ENCODE measurements at regions not wholly inside any gene's neighbourhood (a gene's known extent, or its start where the extent isn't known, plus 50 kb on each side); places are given as distances from the start of the nearest gene placed in this dataset.
A peak's percentile ranks its signal among the peaks of the same experiment; 100 is the strongest.
"Not testable (repeated sequence)": the region's sequence is repeated elsewhere in the genome, so short reads cannot be mapped to it uniquely, and the experiment has no call there.

DNA sequence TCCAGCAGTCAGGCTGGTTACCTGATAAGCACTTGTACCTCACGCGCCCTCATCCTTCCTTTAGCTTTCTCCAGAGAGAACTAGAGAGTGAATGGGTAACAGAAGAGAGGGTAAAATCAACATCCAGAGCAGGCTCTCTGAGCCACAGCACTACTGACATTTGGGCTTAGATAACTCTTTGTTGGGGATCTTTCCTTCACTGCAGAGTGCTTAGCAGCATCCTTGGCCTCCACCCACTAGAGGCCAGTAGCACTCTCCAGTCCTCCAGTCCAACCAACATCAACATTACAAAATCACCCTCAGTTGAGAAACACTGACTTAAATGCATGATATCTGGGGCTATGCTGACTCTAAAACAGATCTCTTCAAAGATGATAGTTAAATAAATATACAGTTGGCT is 220.7 kb downstream of the TACR3 start:
- H3K27ac ChIP-seq, result no peak overlapping the region
- TF ChIP-seq, protein P1, sequence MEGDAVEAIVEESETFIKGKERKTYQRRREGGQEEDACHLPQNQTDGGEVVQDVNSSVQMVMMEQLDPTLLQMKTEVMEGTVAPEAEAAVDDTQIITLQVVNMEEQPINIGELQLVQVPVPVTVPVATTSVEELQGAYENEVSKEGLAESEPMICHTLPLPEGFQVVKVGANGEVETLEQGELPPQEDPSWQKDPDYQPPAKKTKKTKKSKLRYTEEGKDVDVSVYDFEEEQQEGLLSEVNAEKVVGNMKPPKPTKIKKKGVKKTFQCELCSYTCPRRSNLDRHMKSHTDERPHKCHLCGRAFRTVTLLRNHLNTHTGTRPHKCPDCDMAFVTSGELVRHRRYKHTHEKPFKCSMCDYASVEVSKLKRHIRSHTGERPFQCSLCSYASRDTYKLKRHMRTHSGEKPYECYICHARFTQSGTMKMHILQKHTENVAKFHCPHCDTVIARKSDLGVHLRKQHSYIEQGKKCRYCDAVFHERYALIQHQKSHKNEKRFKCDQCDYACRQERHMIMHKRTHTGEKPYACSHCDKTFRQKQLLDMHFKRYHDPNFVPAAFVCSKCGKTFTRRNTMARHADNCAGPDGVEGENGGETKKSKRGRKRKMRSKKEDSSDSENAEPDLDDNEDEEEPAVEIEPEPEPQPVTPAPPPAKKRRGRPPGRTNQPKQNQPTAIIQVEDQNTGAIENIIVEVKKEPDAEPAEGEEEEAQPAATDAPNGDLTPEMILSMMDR (IDR thresholded peaks at IDR 0.05), result peak; percentile 26; the same call in 1 of the 2 replicates
- no peak for TF ChIP-seq ZFX (IDR thresholded peaks at IDR 0.05; ENCODE audit: borderline replicate concordance)

DNA sequence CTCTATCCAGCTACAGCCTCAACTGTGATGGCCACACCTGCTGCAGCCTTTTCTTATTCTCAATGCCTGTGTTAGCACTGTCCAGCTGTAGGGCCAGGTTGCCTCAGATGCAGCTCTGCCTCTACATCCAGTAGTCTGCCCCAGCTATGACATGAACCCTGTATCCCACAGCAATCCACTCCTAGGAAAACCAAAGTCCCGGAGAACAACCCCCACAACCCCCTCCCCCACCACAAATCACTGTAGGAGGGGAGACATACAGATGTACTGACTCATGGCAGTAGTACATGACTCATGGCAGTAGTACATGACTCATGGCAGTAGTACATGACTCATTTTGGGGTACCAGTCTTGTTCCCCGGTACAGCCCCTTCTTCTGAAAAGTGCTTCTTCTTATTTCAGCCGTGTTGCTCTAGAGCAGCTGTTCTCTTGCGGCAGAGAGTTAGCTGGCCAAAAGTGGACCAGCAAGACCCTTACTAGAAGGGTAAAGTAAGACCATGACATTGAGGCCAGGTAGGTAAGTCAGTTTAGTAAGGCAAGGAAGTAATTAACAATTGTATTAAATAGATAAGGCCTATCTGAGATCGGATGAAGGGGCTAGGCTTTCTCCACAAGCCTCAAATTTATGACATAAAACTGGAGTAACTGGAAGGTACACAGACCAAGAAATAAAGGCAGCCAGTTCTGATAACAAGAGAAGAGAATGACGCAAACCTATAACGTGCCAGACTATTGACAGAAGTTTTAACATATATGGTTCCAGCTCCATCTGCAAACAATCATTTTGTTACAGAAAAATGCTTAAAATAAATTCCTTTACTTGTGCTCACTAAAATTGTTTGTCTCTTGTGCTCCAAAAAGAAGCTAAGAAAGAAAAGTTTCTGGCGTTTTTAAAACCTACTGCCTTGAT is 221.4 kb downstream of the TACR3 start:
- H3K27ac ChIP-seq, result no peak overlapping the region

DNA sequence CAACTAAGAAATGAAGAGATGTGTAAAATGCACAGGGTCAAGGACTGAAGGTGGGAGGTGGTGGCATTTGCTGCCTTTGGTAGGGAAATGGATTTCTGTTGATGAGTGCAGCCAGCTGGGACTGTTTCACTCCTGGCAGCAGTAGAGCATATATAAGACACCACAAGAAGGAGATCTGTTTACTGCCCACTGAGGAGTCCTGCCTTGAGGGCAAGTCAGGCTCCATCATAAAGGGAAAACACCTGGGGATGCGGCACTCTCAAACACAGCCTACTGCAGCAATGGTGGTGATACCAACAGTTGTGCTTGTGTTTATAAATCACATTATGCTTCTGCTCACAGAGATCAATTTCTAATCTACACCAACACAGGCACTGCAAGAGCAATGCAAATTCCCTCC is 222.1 kb downstream of the TACR3 start:
- TF ChIP-seq, protein P1 (IDR thresholded peaks at IDR 0.05), result no peak
- TF ChIP-seq ZFX (IDR thresholded peaks at IDR 0.05; ENCODE audit: borderline replicate concordance), result no peak
- no peak overlapping the region for H3K27ac ChIP-seq

More for the DNA sequence above, 221.4 kb downstream of the TACR3 start:
- TF ChIP-seq, protein P1 (IDR thresholded peaks at IDR 0.05), result no peak
- TF ChIP-seq ZFX (IDR thresholded peaks at IDR 0.05; ENCODE audit: borderline replicate concordance), result no peak

DNA sequence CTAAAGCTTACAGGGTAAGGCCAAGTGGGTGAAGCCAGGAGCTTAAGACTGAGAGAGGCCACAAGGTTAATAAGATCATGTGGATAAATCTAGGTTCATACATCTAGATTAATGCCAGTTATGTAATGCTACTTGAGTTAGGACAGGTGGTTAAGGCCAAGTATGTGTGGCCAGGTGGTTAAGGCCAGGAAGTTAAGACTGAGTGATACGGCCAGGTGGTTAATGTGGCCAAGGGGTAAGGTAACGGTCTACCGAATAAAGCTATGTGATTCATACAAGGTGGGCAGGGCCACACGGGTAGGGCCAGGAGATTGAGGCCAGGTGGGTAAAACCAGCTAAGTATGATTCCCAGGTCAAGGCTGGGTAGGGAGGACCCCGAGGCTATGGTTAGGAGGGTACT is 223.0 kb downstream of the TACR3 start:
- no peak overlapping the region for H3K27ac ChIP-seq
- TF ChIP-seq, protein P1 (IDR thresholded peaks at IDR 0.05), result no peak
- TF ChIP-seq ZFX (IDR thresholded peaks at IDR 0.05; ENCODE audit: borderline replicate concordance), result no peak

DNA sequence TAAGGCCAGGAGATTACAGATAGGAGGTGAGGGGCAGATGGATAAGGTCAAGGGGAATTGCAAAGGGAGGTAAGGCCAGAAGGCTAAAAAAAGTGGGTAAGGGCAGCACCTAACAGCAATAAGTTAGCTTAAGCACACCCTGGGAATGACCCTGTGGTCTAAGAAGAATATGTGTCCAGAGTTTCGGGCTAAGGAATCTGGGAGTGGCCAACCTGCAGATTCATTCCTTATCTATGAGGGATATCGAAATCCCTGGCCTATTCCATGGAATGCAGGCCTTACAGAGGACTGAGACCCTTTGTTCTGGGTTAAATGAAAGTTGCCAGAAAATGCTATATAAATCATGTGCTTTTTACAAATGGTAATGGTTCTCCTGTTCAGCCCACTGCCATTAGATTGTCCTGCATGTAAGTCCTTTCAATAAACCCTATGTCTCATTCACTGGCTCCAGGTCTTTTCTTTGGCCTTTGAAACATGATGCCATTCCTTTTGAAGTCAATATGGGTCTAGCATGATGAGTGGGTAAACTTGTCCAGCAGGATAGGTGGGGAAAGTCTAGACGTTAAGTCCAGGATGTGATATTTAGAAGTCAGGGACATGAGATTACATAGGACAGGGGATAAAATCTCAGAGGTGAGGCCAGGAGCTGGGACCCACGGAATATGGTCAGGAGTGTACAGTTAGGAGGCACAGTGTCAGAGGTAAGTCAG is 226.2 kb downstream of the TACR3 start:
- TF ChIP-seq ZFX (IDR thresholded peaks at IDR 0.05; ENCODE audit: borderline replicate concordance), result no peak
- TF ChIP-seq, protein P1 (IDR thresholded peaks at IDR 0.05), result no peak
- H3K27ac ChIP-seq, result peak overlapping the region; percentile 10; the same call in 1 of the 2 replicates

DNA sequence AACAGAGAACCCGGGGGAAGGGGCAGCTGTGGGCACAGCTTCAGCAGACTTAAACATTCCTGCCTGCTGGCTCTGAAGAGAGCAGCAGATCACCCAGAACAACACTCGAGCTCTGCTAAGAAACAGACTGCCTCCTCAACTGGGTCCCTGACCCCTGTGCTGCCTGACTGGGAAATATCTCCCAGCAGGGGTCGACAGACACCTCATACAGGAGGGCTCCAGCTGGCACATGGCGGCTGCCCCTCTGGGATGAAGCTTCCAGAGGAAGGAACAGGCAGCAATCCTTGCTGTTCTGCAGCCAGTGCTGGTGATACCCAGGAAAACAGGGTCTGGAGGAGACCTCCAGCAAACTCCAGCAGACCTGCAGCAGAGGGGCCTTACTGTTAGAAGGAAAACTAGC is 234.5 kb downstream of the TACR3 start:
- not testable (repeated sequence) for H3K27ac ChIP-seq

DNA sequence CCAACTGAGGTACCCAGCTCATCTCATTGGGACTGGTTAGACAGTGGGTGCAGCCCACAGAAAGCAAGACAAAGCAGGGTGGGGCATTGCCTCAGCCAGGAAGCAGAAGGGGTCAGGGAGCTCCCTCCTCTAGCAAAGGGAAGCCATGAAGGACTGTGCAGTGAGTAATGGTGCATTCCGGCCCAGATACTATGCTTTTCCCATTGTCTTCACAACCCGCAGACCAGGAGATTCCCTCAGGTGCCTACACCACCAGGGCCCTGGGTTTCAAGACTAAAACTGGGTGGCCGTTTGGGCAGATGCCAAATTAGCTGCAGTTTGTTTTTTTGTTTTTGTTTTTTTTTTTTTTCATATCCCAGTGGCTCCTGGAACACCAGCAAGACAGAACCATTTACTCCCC is 235.3 kb downstream of the TACR3 start:
- TF ChIP-seq ZFX (IDR thresholded peaks at IDR 0.05; ENCODE audit: borderline replicate concordance), result no peak
- TF ChIP-seq, protein P1 (IDR thresholded peaks at IDR 0.05), result no peak

More for the DNA sequence above, 235.3 kb downstream of the TACR3 start:
- H3K27ac ChIP-seq, result no peak overlapping the region

All from 22Rv1 (cell line).